RPMI8226 (cell line): ENCODE measurements at regions not wholly inside any gene's neighbourhood (a gene's known extent, or its start where the extent isn't known, plus 50 kb on each side); places are given as distances from the start of the nearest gene placed in this dataset.
"Not testable (repeated sequence)": the region's sequence is repeated elsewhere in the genome, so short reads cannot be mapped to it uniquely, and the experiment has no call there.

Experiments used
- DNase-seq: peaks from one replicate; pipeline ENCODE4 v3.0.0-alpha.2; 2015

GRCh38 chr9:36461323-36461722 lies 61.3 kb upstream of the RNF38 start:
- DNase-seq, result no peak

DNA sequence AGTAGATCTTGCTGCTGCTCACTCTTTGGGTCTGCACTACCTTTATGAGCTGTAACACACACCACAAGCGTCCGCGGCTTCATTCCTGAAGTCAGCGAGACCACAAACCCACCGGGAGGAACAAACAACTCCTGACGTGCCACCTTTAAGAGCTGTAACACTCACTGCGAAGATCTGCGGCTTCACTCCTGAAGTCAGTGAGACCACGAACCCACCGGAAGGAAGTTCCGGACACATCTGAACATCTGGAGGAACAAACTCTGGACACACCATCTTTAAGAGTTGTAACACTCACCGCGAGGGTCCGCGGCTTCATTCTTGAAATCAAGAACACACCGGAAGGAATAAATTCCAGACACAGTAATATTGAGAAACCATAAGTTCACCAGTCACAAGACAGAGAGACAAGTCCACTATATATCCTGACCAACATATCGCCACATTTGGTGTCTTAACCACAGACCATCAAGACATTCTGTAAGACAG lies 58.4 kb upstream of the RNF38 start:
- not testable (repeated sequence) for DNase-seq

- no peak for DNase-seq
These were observed 57.9 kb upstream of the RNF38 start for GRCh38 chr9:36457836-36458429.

- DNase-seq, result no peak
These were observed 56.5 kb upstream of the RNF38 start for GRCh38 chr9:36456480-36457065.

GRCh38 chr9:36451949-36452348 lies 51.9 kb upstream of the RNF38 start:
- no peak for DNase-seq

GRCh38 chr9:36450110-36450732 lies 50.2 kb upstream of the RNF38 start:
- peak; percentile 34 for DNase-seq
